ENCODE measurements at regions not wholly inside any gene's neighbourhood (a gene's known extent, or its start where the extent isn't known, plus 50 kb on each side); places are given as distances from the start of the nearest gene placed in this dataset.
A peak's percentile ranks its signal among the peaks of the same experiment; 100 is the strongest.

DNA sequence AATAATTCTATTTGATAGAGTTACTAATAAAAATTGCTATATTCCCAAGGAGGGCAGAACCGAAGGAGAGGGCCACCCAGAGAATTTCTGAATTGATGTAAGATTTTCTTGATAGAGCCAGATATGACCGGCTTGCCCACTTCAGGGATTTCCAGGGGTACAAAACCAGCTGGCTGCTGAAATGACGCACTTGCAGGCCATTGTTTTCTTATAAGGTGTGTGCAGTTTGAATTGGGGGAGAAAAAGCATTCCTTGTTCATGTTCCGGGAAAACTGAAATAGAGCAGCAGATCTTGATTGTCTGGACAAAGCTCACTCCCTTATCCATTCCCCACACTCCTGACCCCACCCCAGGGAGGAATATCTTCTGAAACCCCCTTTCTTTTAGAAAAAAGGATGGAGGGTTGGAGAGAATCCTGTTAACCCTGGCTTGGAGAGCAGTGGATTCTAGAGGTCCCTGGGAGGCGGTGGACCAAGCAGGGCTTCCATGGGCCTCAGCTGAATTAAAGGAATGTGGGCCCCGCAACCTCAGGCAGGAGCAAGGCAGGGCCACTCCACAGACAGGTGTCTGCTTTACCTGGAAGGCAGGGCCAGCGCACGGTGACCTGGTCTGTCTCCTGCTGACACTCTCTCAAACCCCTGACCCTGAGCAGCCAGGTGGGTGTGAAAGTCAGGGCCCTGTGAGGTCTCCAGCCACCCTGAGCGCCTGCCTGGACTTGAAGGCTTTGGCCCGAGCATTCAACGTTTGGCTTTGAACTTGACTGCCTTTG lies 96.4 kb downstream of the TMEM170B start:
- no peaks in the 10 kb centered on the region for H3K36me3 Mint-ChIP-seq
- no peak overlapping the region for H3K27ac Mint-ChIP-seq
- CTCF ChIA-PET, result interaction anchor here (1.7 kb wide), 1 partner anchor 58 kb away, joined by 4 read pairs; no protein-coding TSS in a partner anchor
- H3K4me3 Mint-ChIP-seq, result no peak overlapping the region
- no peaks in the 10 kb centered on the region for H3K4me1 Mint-ChIP-seq
- no peak for DNase-seq
- H3K9me3 Mint-ChIP-seq, result no peaks in the 10 kb centered on the region
- H3K27me3 Mint-ChIP-seq, result peaks cover 2% of the 10 kb centered on the region

DNA sequence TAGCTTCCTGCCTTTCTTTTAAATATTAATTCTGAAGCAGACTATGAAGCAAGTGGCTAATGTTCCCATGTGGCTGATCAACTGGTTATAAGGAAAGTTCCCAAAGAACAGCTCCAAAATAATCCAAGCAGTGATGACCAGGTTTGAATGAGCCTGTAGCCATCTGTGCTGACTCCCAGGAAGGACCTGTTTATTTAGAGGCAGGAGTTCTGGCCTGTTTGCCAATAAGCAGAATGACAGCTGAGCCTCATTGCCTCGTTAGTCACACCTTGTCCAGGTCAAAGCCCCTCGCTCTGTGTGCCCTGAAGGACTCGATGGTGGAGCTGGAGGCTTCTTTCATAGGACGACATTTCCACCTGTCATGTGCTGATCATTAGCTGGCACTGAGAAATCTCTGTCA lies 97.4 kb downstream of the TMEM170B start:
- Mint-ChIP-seq H3K27ac (no peak overlapping the region), H3K9me3 (no peaks in the 10 kb centered on the region), H3K27me3 (no peaks in the 10 kb centered on the region), H3K36me3 (no peaks in the 10 kb centered on the region), H3K4me1 (no peaks in the 10 kb centered on the region), H3K4me3 (no peak overlapping the region)
- CTCF ChIA-PET, result interaction anchor here (1.7 kb wide), 1 partner anchor 60 kb away, joined by 4 read pairs; no protein-coding TSS in a partner anchor
- no peak for DNase-seq

DNA sequence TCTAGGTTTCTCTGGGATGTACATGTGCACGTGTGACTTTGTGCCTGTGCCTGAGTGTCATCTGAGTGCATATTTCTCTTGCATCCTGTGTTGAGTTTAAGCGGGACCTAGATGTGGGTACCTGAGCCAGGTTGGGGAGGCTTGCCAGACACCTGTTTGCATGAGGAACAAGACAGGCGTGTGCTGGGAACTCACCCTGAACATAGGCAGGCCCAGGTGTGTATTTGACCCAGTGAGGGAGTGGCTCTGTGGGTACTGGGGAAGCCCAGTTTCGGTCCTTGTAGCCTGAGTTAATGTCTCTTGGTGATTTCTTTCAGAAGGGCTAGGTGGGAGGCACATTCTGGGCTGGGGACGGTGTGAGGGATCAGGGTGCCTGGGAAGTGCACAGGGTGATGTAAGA lies 98.6 kb downstream of the TMEM170B start:
- no peaks in the 10 kb centered on the region for H3K4me1 Mint-ChIP-seq
- CTCF ChIA-PET, result no interaction called here
- H3K36me3 Mint-ChIP-seq, result no peaks in the 10 kb centered on the region
- H3K4me3 Mint-ChIP-seq, result no peak overlapping the region
- H3K27ac Mint-ChIP-seq, result no peak overlapping the region
- DNase-seq, result no peak
- no peaks in the 10 kb centered on the region for H3K27me3 Mint-ChIP-seq
- H3K9me3 Mint-ChIP-seq, result no peaks in the 10 kb centered on the region

DNA sequence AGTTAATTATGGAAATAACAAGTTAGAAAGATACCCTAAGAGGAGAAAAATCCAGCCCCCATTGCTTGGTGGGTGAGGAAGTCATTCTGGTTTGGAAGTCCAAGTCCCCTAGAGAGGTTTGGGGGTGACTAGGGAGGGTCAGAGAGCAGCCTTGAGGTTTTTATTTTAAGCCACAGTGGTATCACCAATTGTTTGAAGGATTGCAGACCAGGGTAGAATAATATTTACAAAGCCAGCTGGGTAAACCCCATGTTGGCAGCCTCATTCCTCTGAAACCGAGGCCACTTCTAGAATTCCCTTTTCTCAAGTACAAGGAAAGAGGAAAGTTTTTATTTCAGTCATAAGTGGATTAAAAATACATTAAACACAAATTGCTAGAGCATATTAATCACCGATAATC lies 99.7 kb downstream of the TMEM170B start:
- peaks cover 4% of the 10 kb centered on the region for H3K27me3 Mint-ChIP-seq
- CTCF ChIA-PET, result no interaction called here
- no peaks in the 10 kb centered on the region for H3K9me3 Mint-ChIP-seq

DNA sequence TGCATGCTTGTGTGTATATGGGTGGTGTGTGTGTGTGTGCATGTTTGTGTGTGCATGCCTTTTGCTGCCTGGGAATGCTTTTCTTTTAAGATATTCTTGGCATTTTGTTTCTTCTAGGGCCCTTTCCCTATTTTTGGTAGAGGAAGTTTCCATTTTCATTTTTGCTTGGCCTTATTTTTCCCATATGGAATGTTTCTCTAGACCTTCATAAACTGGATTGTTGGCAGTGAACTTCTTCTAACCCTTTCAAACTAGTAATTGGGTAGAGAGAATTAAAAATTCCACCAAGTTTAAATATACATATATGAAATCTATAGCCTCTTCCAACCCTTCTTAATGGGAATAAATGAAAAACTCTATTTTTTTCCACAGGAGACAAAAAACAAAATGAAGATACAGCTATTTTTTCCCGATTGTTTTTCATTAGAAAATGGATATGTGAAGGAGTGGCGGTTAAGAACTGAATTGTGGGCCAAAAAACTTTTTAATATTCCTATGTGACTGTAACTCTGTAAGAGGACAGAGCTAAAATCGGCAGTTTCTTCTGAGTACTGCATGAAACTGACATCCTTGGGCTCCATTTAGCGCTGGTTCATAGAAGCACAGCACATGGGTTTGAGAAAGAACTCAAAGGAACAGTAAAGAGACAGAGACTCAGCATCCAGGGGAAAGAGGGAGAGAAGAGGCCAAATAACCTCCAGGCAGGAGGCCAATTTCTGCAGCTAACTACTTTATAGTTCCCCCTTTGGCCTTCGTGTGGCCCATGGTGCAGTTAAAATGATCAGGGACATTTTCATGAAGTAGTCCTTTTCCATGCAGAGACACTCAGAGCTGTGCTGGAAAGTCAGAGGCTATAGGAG lies 102.1 kb downstream of the TMEM170B start:
- DNase-seq, result no peak
- H3K9me3 Mint-ChIP-seq, result no peaks in the 10 kb centered on the region
- no peaks in the 10 kb centered on the region for H3K4me1 Mint-ChIP-seq
- H3K27me3 Mint-ChIP-seq, result peaks cover 4% of the 10 kb centered on the region
- CTCF ChIA-PET, result no interaction called here
- no peaks in the 10 kb centered on the region for H3K36me3 Mint-ChIP-seq
- no peak overlapping the region for H3K27ac Mint-ChIP-seq
- no peak overlapping the region for H3K4me3 Mint-ChIP-seq

More for the DNA sequence above, 99.7 kb downstream of the TMEM170B start:
- Mint-ChIP-seq H3K4me3 (no peak overlapping the region), H3K27ac (no peak overlapping the region), H3K4me1 (no peaks in the 10 kb centered on the region), H3K36me3 (no peaks in the 10 kb centered on the region)
- DNase-seq, result no peak

DNA sequence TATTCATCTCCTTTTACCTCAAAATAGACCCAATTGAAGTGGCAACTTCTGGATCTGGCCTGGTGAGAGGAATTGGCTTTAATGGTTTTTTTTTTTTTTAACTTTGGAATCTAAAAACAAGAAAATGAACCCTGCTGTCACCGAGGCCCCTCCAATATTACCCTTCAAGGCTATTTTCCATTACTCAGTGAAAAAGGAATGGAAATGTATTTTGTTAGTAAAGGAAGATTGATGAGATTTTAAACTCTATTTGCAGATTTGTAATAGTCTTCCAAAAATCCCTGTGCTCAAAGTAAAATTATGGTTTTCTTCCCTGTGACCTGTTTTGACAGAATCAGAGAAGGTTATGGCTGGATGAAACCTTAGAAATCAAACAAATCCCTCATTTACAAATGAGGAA lies 102.9 kb downstream of the TMEM170B start:
- Mint-ChIP-seq H3K4me3 (no peak overlapping the region), H3K27me3 (peaks cover 4% of the 10 kb centered on the region), H3K4me1 (no peaks in the 10 kb centered on the region), H3K36me3 (no peaks in the 10 kb centered on the region), H3K27ac (no peak overlapping the region), H3K9me3 (no peaks in the 10 kb centered on the region)
- no peak for DNase-seq
- CTCF ChIA-PET, result no interaction called here

DNA sequence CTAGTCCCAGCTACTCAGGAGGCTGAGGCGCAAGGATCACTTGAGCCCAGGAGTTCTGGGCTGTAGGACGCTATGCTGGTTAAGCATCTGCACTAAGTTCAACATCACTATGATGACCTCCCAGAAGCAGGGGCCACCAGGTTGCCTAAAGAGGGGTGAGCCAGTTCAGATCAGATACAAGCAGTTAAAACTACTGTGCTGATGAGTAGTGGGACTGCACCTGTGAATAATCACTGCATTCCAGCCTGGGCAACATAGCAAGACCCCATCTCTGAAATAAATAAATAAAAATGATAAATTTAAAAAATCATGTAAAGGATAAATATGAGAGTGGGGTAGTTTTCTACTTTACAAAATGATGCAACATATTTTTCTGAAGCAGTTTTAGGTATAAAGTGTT lies 106.5 kb downstream of the TMEM170B start:
- H3K36me3 Mint-ChIP-seq, result no peaks in the 10 kb centered on the region
- no peaks in the 10 kb centered on the region for H3K4me1 Mint-ChIP-seq
- H3K27ac Mint-ChIP-seq, result no peak overlapping the region
- DNase-seq, result no peak
- CTCF ChIA-PET, result interaction anchor here (0.6 kb wide), 1 partner anchor 12 kb away, joined by 3 read pairs; no protein-coding TSS in a partner anchor
- H3K27me3 Mint-ChIP-seq, result peaks cover 9% of the 10 kb centered on the region
- H3K9me3 Mint-ChIP-seq, result no peaks in the 10 kb centered on the region
- H3K4me3 Mint-ChIP-seq, result no peak overlapping the region

DNA sequence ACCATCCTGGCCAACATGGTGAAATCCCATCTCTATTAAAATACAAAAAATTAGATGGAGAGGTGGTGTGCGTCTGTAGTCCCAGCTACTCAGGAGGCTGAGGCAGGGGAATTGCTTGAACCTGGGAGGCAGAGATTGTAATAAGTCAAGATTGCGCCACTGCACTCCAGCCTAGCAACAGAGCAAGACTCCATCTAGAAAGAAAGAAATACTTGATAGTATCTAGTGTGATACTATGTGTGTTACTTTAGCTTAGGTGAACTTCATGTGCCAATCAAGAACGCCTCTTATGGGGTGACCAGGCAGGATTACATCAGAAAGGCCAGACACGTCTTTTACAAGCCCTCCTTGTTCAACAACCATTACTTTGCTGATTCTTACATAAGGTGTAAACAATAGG lies 107.1 kb downstream of the TMEM170B start:
- CTCF ChIA-PET, result interaction anchor here (1.0 kb wide), 1 partner anchor 10 kb away, joined by 3 read pairs; no protein-coding TSS in a partner anchor
- H3K9me3 Mint-ChIP-seq, result no peaks in the 10 kb centered on the region

DNA sequence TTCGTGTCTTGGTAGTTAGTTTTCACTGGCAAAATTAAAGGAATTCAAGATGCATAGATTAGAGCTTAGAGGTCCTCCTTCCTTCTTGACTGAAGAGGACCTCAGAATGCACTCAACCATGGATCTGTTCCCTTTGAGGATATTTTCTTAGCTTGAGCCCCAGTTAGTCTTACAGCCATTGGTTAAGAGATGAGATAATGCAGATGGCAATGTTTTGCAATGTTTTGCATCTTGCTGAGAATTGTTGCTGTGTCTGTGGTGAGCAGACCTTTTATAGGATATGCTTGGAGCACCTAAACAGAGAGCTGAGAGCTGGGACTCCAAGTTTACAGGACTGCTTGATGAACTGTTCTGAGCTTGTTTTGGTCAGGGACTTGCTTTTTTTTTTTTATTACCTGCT lies 107.5 kb downstream of the TMEM170B start:
- H3K4me3 Mint-ChIP-seq, result no peak overlapping the region
- CTCF ChIA-PET, result interaction anchor here (1.0 kb wide), 1 partner anchor 10 kb away, joined by 3 read pairs; no protein-coding TSS in a partner anchor
- no peaks in the 10 kb centered on the region for H3K9me3 Mint-ChIP-seq
- DNase-seq, result no peak
- H3K4me1 Mint-ChIP-seq, result no peaks in the 10 kb centered on the region
- peaks cover 9% of the 10 kb centered on the region for H3K27me3 Mint-ChIP-seq
- no peaks in the 10 kb centered on the region for H3K36me3 Mint-ChIP-seq
- no peak overlapping the region for H3K27ac Mint-ChIP-seq

More for the DNA sequence above, 107.1 kb downstream of the TMEM170B start:
- H3K36me3 Mint-ChIP-seq, result no peaks in the 10 kb centered on the region
- DNase-seq, result no peak
- H3K27ac Mint-ChIP-seq, result no peak overlapping the region
- H3K27me3 Mint-ChIP-seq, result peaks cover 9% of the 10 kb centered on the region
- H3K4me3 Mint-ChIP-seq, result no peak overlapping the region
- H3K4me1 Mint-ChIP-seq, result no peaks in the 10 kb centered on the region

DNA sequence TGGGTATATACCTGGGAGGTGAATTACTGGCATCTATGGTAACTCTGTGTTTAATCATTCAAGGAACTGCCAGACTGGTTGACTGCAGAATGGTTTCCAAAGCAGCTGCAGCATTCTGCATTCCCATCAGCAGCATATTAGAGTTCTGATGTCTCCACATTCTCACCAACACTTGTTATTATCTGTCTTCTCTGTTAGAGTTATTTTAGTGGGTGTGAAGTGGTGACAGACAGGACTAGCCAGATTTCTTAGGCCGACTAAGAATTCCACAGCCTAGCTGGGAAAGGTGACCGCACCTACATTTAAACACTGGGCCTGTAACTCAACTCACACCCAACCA lies 110.9 kb downstream of the TMEM170B start:
- CTCF ChIA-PET, result interaction anchor here (1.0 kb wide), 1 partner anchor 49 kb away, joined by 3 read pairs; no protein-coding TSS in a partner anchor
- no peak overlapping the region for H3K27ac Mint-ChIP-seq
- no peaks in the 10 kb centered on the region for H3K9me3 Mint-ChIP-seq

DNA sequence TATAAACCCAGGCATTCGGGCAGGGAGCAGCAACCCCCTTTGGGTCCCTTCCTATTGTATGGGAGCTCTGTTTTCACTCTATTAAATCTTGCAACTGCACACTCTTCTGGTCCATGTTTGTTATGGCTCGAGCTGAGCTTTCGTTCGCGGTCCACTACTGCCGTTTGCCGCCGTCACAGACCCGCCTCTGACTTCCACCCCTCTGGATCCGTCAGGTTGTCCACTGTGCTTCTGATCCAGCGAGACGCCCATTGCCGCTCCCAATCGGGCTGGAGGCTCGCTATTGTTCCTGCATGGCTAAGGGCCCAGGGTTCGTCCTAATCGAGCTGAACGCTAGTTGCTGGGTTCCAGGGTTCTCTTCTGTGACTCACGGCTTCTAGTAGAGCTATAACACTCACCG lies 111.3 kb downstream of the TMEM170B start:
- Mint-ChIP-seq H3K27ac (no peak overlapping the region), H3K27me3 (peaks cover 5% of the 10 kb centered on the region), H3K9me3 (no peaks in the 10 kb centered on the region), H3K4me1 (peaks cover 11% of the 10 kb centered on the region), H3K4me3 (no peak overlapping the region), H3K36me3 (no peaks in the 10 kb centered on the region)
- no peak for DNase-seq
- CTCF ChIA-PET, result no interaction called here

More for the DNA sequence above, 110.9 kb downstream of the TMEM170B start:
- Mint-ChIP-seq H3K36me3 (no peaks in the 10 kb centered on the region), H3K4me1 (peaks cover 6% of the 10 kb centered on the region), H3K27me3 (peaks cover 5% of the 10 kb centered on the region), H3K4me3 (no peak overlapping the region)
- no peak for DNase-seq

DNA sequence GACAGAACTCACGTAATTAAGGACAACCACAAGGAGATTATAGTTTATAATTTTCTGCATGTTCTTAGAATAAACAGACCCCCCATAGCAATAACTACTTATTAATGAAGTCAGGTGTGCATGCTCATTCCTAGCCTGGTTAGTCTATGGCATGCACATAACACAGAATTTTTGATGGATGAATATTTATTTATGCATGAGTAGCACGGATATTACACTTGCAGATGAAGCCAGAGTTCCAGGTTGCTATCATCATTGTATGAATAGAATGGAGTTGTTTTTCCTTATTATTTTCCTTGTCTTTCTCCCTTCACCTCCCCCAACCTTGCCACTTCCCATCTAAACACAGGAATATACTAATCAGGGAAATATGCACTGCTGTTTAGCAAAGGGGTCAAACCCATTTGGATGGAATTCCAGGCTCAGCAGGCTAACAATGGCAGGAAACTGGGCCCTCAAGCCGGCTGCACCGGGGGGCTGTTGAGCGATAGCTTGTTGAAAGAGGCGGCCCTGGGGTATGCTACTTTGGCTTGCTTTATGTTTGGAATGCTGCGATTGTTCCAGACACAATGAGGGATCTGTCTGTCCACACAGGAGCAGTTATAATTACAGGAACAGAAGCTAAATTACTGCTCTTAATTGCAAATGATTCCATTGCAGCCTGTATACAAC lies 112.6 kb downstream of the TMEM170B start:
- H3K27me3 Mint-ChIP-seq, result peaks cover 8% of the 10 kb centered on the region
- no peaks in the 10 kb centered on the region for H3K36me3 Mint-ChIP-seq
- no peaks in the 10 kb centered on the region for H3K9me3 Mint-ChIP-seq
- DNase-seq, result no peak
- H3K4me3 Mint-ChIP-seq, result no peak overlapping the region
- peaks cover 13% of the 10 kb centered on the region for H3K4me1 Mint-ChIP-seq
- no peak overlapping the region for H3K27ac Mint-ChIP-seq
- CTCF ChIA-PET, result no interaction called here

DNA sequence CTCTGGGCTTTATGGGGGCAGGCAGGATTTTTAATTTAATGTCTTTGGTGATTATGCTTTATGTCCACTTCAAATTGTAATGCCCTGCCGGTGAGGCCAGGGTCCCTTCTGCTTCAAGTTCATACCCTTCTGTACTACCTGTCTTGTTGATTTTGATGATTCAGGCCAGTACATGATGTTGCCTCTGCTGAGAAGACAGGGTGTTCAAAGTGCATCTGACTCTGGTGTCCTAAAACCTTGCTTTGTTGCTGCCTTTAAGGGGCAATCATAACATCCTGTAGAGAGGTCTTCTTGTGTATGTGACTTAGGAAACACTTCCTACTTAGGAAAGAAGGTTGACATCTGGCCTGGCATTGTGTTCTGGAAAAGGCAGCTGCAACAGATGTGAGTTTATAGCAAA lies 113.2 kb downstream of the TMEM170B start:
- peaks cover 6% of the 10 kb centered on the region for H3K27me3 Mint-ChIP-seq
- no peaks in the 10 kb centered on the region for H3K36me3 Mint-ChIP-seq
- H3K27ac Mint-ChIP-seq, result no peak overlapping the region
- no peak for DNase-seq
- peaks cover 16% of the 10 kb centered on the region for H3K4me1 Mint-ChIP-seq
- CTCF ChIA-PET, result no interaction called here
- no peaks in the 10 kb centered on the region for H3K9me3 Mint-ChIP-seq
- H3K4me3 Mint-ChIP-seq, result no peak overlapping the region

DNA sequence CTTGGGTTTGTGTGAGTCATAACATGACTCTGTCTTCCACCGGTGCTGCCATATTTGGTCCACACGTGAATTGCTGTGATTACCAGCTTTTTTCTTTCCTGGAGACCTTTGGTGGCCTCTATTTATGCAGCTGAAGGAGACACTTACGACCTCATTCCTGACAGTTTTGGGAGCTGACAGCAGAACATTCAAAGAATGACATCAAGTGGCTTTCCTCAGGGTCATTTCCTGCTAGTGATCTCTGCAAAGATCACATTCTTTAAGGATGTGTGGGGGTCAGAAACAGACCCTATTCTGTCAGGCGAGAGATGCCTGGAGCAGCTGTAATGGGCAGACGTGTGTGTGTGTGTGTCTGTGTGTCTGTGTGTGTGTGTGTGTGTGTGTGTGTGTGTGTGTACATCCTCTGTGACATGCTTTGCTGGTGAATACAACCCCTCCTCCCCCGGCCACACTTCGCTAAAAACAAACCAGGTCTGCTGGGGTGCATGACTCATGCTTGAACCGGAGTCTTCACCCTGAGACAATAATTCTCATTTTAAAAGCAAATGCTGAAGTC lies 115.6 kb downstream of the TMEM170B start:
- CTCF ChIA-PET, result interaction anchor here (0.8 to 5.2 kb wide), 4 partner anchors 67 to 637 kb away, joined by 3 to 44 read pairs (median 4); partner anchors contain the start of gene EDN1
- Mint-ChIP-seq H3K4me1 (peaks cover 17% of the 10 kb centered on the region), H3K4me3 (no peak overlapping the region), H3K27ac (peak overlapping the region; percentile 7), H3K27me3 (peaks cover 8% of the 10 kb centered on the region), H3K36me3 (no peaks in the 10 kb centered on the region), H3K9me3 (no peaks in the 10 kb centered on the region)
- DNase-seq, result peak; percentile 64

Data from activated naive CD4-positive, alpha-beta T cell treated with anti-CD3 and anti-CD28 coated beads, Interleukin-2, amount 10 ng/mL, durations not matched to agents 7 days and 5 days (primary cell).